ENCODE measurements at regions not wholly inside any gene's neighbourhood (a gene's known extent, or its start where the extent isn't known, plus 50 kb on each side); places are given as distances from the start of the nearest gene placed in this dataset.
"Not testable (repeated sequence)": the region's sequence is repeated elsewhere in the genome, so short reads cannot be mapped to it uniquely, and the experiment has no call there.

DNA sequence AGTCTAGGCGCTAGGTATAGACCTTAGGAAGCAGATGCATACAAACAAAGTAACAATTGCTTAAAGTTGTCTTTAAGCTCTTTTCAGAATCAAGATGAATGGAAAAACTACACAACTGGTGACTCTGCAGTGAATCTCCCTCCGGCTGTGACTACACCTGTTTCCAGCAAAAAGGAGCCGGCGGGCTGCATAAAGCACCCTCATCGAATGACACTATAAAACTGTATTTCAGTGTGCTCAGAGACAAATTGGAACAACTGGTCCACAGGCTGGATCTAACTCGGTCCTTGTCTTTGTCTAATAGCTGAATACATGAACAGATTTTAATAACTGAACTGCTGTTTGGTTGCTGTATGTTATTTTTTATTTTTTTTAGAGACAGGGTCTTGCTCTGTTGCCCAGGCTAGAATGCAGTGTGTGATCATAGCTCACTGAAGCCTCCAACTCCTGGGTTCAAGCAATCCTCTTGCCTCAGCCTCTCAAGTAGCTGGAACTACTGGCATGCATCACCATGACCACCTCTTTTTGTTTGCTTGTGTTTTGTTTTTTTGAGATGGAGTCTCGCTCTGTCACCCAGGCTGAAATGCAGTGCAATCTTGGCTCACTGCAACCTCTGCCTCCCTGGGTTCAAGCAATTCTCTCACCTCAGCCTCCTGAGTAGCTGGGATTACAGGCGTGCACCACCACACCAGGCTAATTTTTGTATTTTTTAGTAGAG lies 64.2 kb upstream of the SVIL start:
- H3K27me3 ChIP-seq (ENCODE audit: control insufficient read depth in 3 of 3, insufficient read depth in 3 of 3, low read depth in 1 of 3, low read length in 3 of 3): no peaks in the 10 kb centered on the region
- H2AK5ac ChIP-seq (ENCODE audit: low read depth, low read length): no peak overlapping the region
- H4K91ac ChIP-seq (ENCODE audit: low read depth, low read length, poor library complexity): no peak overlapping the region
- H3K79me1 ChIP-seq (ENCODE audit: low read depth, low read length): peaks cover 4% of the 10 kb centered on the region
- peaks cover 0 to 3% of the 10 kb centered on the region in 2 donors for H3K36me3 ChIP-seq (replicated peaks in 1 of 2; ENCODE audit: control insufficient read depth in 2 of 2, insufficient read depth in 2 of 2, low read length in 2 of 2)
- no peak overlapping the region for H2BK5ac ChIP-seq (ENCODE audit: low read length)
- H2BK120ac ChIP-seq (ENCODE audit: low read depth, low read length): no peak overlapping the region
- no peak overlapping the region for H3K9ac ChIP-seq (ENCODE audit: low read depth, low read length, poor library complexity)
- H3K4ac ChIP-seq (ENCODE audit: low read length): no peak overlapping the region
- no peak overlapping the region for H3K4me3 ChIP-seq (ENCODE audit: low read length in 2 of 2)
- WGBS, 2 donors (ENCODE audit: extremely low coverage in 2 of 2, insufficient read length in 2 of 2, insufficient replicate concordance in 1 of 2): no CpG with 5 or more reads among the region's 8 CpGs
- no peak overlapping the region for H2BK15ac ChIP-seq (ENCODE audit: low read length)
- no peak overlapping the region for H3K18ac ChIP-seq (ENCODE audit: low read length)
- no peak for DNase-seq (ENCODE audit: low spot score)
- H3K27ac ChIP-seq (replicated peaks; ENCODE audit: low read length): no peak overlapping the region
- H2AFZ ChIP-seq (ENCODE audit: low read length): no peak overlapping the region
- H2BK12ac ChIP-seq (ENCODE audit: low read length): no peak overlapping the region
- no peak overlapping the region for H3K14ac ChIP-seq (ENCODE audit: low read length)
- no peak overlapping the region for H3K4me2 ChIP-seq (ENCODE audit: insufficient read depth, low read length, poor library complexity, severe bottlenecking)
- no peak overlapping the region for H4K8ac ChIP-seq (ENCODE audit: low read depth, low read length)
- H3K9me3 ChIP-seq (replicated peaks in 1 of 2; ENCODE audit: control insufficient read depth in 2 of 2, insufficient read depth in 1 of 2, low read depth in 1 of 2, low read length in 2 of 2): peaks cover 0 to 2% of the 10 kb centered on the region in 2 donors
- peaks cover 6 to 14% of the 10 kb centered on the region in 2 donors for H3K4me1 ChIP-seq (ENCODE audit: control insufficient read depth in 2 of 2, insufficient read depth in 1 of 2, low read depth in 1 of 2, low read length in 2 of 2)
- H3K23ac ChIP-seq (ENCODE audit: low read depth, low read length, poor library complexity): no peak overlapping the region

DNA sequence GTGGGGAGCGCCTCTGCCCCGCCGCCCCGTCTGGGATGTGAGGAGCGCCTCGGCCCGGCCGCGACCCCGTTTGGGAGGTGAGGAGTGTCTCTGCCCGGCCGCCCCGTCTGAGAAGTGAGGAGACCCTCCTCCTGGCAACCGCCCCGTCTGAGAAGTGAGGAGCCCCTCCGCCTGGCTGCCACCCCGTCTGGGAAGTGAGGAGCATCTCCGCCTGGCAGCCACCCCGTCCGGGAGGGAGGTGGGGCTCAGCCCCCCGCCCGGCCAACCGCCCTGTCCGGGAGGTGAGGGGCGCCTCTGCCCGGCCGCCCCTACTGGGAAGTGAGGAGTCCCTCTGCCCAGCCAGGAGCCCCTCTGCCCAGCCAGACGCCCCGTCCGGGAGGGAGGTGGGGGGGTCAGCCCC lies 61.8 kb upstream of the SVIL start:
- not testable (repeated sequence) for H3K27ac ChIP-seq (replicated peaks; ENCODE audit: low read length); H2AFZ ChIP-seq (ENCODE audit: low read length); H3K9me3 ChIP-seq (replicated peaks in 1 of 2; ENCODE audit: control insufficient read depth in 2 of 2, insufficient read depth in 1 of 2, low read depth in 1 of 2, low read length in 2 of 2); H3K27me3 ChIP-seq (ENCODE audit: control insufficient read depth in 3 of 3, insufficient read depth in 3 of 3, low read depth in 1 of 3, low read length in 3 of 3); H3K18ac ChIP-seq (ENCODE audit: low read length); H3K4me2 ChIP-seq (ENCODE audit: insufficient read depth, low read length, poor library complexity, severe bottlenecking); H2BK15ac ChIP-seq (ENCODE audit: low read length); H3K9ac ChIP-seq (ENCODE audit: low read depth, low read length, poor library complexity); H3K14ac ChIP-seq (ENCODE audit: low read length); H3K23ac ChIP-seq (ENCODE audit: low read depth, low read length, poor library complexity); H3K4me1 ChIP-seq (ENCODE audit: control insufficient read depth in 2 of 2, insufficient read depth in 1 of 2, low read depth in 1 of 2, low read length in 2 of 2); DNase-seq (ENCODE audit: low spot score); H4K91ac ChIP-seq (ENCODE audit: low read depth, low read length, poor library complexity); H3K4me3 ChIP-seq (ENCODE audit: low read length in 2 of 2); H2BK12ac ChIP-seq (ENCODE audit: low read length); H3K79me1 ChIP-seq (ENCODE audit: low read depth, low read length); H4K8ac ChIP-seq (ENCODE audit: low read depth, low read length); H2BK5ac ChIP-seq (ENCODE audit: low read length); H3K4ac ChIP-seq (ENCODE audit: low read length); H3K36me3 ChIP-seq (replicated peaks in 1 of 2; ENCODE audit: control insufficient read depth in 2 of 2, insufficient read depth in 2 of 2, low read length in 2 of 2); H2AK5ac ChIP-seq (ENCODE audit: low read depth, low read length); H2BK120ac ChIP-seq (ENCODE audit: low read depth, low read length)
- no CpG with 5 or more reads among the region's 30 CpGs for WGBS, 2 donors (ENCODE audit: extremely low coverage in 2 of 2, insufficient read length in 2 of 2, insufficient replicate concordance in 1 of 2)

DNA sequence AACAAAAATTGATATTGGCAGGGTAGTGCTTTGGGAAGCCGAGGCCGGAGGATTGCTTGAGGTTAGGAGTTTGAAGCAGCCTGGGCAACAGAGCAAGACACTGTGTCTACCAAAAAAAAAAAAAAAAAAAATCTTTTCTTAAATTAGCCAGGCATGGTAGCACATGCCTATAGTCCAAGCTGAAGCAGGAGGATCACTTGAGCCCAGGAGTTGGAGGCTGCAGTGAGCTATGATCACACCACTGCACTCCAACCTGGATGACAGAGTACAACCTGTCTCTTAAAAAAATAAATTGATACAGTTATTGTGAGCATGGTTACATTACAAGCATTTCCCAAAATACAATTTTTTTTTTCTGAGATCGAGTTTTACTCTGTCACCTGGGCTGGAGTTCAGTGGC lies 59.4 kb upstream of the SVIL start:
- WGBS, 2 donors (ENCODE audit: extremely low coverage in 2 of 2, insufficient read length in 2 of 2, insufficient replicate concordance in 1 of 2): no CpG with 5 or more reads among the region's 3 CpGs
- Histone ChIP-seq H2BK120ac (ENCODE audit: low read depth, low read length) (no peak overlapping the region), H3K27ac (replicated peaks; ENCODE audit: low read length) (no peak overlapping the region), H3K4ac (ENCODE audit: low read length) (no peak overlapping the region), H3K9ac (ENCODE audit: low read depth, low read length, poor library complexity) (no peak overlapping the region), H2BK5ac (ENCODE audit: low read length) (no peak overlapping the region), H2AK5ac (ENCODE audit: low read depth, low read length) (no peak overlapping the region), H3K27me3 (ENCODE audit: control insufficient read depth in 3 of 3, insufficient read depth in 3 of 3, low read depth in 1 of 3, low read length in 3 of 3) (no peaks in the 10 kb centered on the region), H3K4me1 (ENCODE audit: control insufficient read depth in 2 of 2, insufficient read depth in 1 of 2, low read depth in 1 of 2, low read length in 2 of 2) (no peaks in the 10 kb centered on the region), H2BK15ac (ENCODE audit: low read length) (no peak overlapping the region), H3K9me3 (replicated peaks in 1 of 2; ENCODE audit: control insufficient read depth in 2 of 2, insufficient read depth in 1 of 2, low read depth in 1 of 2, low read length in 2 of 2) (no peaks in the 10 kb centered on the region), H3K23ac (ENCODE audit: low read depth, low read length, poor library complexity) (no peak overlapping the region), H4K8ac (ENCODE audit: low read depth, low read length) (no peak overlapping the region), H2AFZ (ENCODE audit: low read length) (no peak overlapping the region), H3K18ac (ENCODE audit: low read length) (no peak overlapping the region), H3K4me3 (ENCODE audit: low read length in 2 of 2) (no peak overlapping the region), H3K36me3 (replicated peaks in 1 of 2; ENCODE audit: control insufficient read depth in 2 of 2, insufficient read depth in 2 of 2, low read length in 2 of 2) (no peaks in the 10 kb centered on the region), H3K4me2 (ENCODE audit: insufficient read depth, low read length, poor library complexity, severe bottlenecking) (no peak overlapping the region), H4K91ac (ENCODE audit: low read depth, low read length, poor library complexity) (no peak overlapping the region), H3K14ac (ENCODE audit: low read length) (no peak overlapping the region), H2BK12ac (ENCODE audit: low read length) (no peak overlapping the region), H3K79me1 (ENCODE audit: low read depth, low read length) (peaks cover 3% of the 10 kb centered on the region)
- no peak for DNase-seq (ENCODE audit: low spot score)

DNA sequence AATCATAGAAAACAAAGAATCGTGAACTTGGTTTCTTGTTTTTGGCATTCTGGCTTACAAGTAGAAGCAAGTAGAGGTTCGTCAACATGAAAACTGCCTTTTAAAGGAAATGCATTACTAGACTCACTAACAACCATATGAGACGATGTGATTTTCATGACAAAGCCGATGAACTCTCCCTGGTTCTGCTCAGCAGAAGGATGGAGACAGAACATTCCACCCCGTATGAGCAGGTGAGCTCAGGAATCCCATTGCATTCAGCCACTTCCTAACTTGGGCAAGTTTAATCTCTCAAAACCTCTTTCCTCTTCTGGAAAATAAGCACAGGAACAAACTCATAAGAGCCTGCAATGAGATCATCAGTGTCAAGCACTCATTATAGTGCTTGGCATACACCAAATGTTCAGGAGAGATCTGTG lies 57.4 kb upstream of the SVIL start:
- no peak overlapping the region for H3K4me3 ChIP-seq (ENCODE audit: low read length in 2 of 2)

More for the DNA sequence above, 57.4 kb upstream of the SVIL start:
- Histone ChIP-seq H3K4me1 (ENCODE audit: control insufficient read depth in 2 of 2, insufficient read depth in 1 of 2, low read depth in 1 of 2, low read length in 2 of 2) (peaks cover 6 to 9% of the 10 kb centered on the region in 2 donors), H4K91ac (ENCODE audit: low read depth, low read length, poor library complexity) (no peak overlapping the region), H3K79me1 (ENCODE audit: low read depth, low read length) (peaks cover 3% of the 10 kb centered on the region), H2BK5ac (ENCODE audit: low read length) (no peak overlapping the region), H3K36me3 (replicated peaks in 1 of 2; ENCODE audit: control insufficient read depth in 2 of 2, insufficient read depth in 2 of 2, low read length in 2 of 2) (no peaks in the 10 kb centered on the region), H2AFZ (ENCODE audit: low read length) (no peak overlapping the region), H2BK15ac (ENCODE audit: low read length) (no peak overlapping the region), H2BK12ac (ENCODE audit: low read length) (no peak overlapping the region), H4K8ac (ENCODE audit: low read depth, low read length) (no peak overlapping the region), H3K27ac (replicated peaks; ENCODE audit: low read length) (no peak overlapping the region), H3K9me3 (replicated peaks in 1 of 2; ENCODE audit: control insufficient read depth in 2 of 2, insufficient read depth in 1 of 2, low read depth in 1 of 2, low read length in 2 of 2) (no peaks in the 10 kb centered on the region), H3K14ac (ENCODE audit: low read length) (no peak overlapping the region), H2AK5ac (ENCODE audit: low read depth, low read length) (no peak overlapping the region), H3K4me2 (ENCODE audit: insufficient read depth, low read length, poor library complexity, severe bottlenecking) (no peak overlapping the region), H2BK120ac (ENCODE audit: low read depth, low read length) (no peak overlapping the region), H3K4ac (ENCODE audit: low read length) (no peak overlapping the region), H3K23ac (ENCODE audit: low read depth, low read length, poor library complexity) (no peak overlapping the region), H3K18ac (ENCODE audit: low read length) (no peak overlapping the region), H3K27me3 (ENCODE audit: control insufficient read depth in 3 of 3, insufficient read depth in 3 of 3, low read depth in 1 of 3, low read length in 3 of 3) (no peaks in the 10 kb centered on the region), H3K9ac (ENCODE audit: low read depth, low read length, poor library complexity) (no peak overlapping the region)
- WGBS, 2 donors (ENCODE audit: extremely low coverage in 2 of 2, insufficient read length in 2 of 2, insufficient replicate concordance in 1 of 2): no CpG with 5 or more reads among the region's 5 CpGs
- no peak for DNase-seq (ENCODE audit: low spot score)

Measured in neuronal stem cell (in vitro differentiated cells).